IMR-90 (cell line): ENCODE measurements at regions not wholly inside any gene's neighbourhood (a gene's known extent, or its start where the extent isn't known, plus 50 kb on each side); places are given as distances from the start of the nearest gene placed in this dataset.

ENCODE experiments used
- ATAC-seq: fragments of 200-7000 bp; cut with Tn5 transposase; 2 replicates; pipeline ENCODE4 v1.9.1; 2020; ENCODE audit warnings: low read depth, mild to moderate bottlenecking, moderate library complexity
- BruUV-seq: library from RNA; stranded (reverse); fragments of 400-500 nt; replicated peaks from 2 replicates; lab custom pipeline; 2021; lab: Mats Ljungman, UMichigan
- CTCF ChIA-PET: fragments of 300-600 bp; formaldehyde crosslinking; extraction: SDS; loops from one replicate; lab custom pipeline; 2021; ENCODE audit warnings: antibody characterized with exemption; lab: Yijun Ruan, JAX
- POLR2A ChIA-PET: fragments of 300-600 bp; sonication (Branson Sonifier 250); formaldehyde crosslinking; loops from one replicate; lab custom pipeline; 2022; ENCODE audit warnings: antibody characterized with exemption; ENCODE audit not compliant: unreplicated experiment; lab: Charles Lee
- DNase-seq: peaks from one replicate; pipeline ENCODE4 v3.0.0; 2013
- H2AFZ ChIP-seq: replicated peaks from 2 replicates; pipeline ENCODE3; 2013; ENCODE audit warnings: low read length, mild to moderate bottlenecking; ENCODE audit not compliant: poor library complexity
- H2AK5ac ChIP-seq: 2 replicates; pipeline ENCODE4 v1.6.1; 2013; ENCODE audit warnings: low read depth, low read length, inconsistent platforms
- H2AK9ac ChIP-seq: replicated peaks from 2 replicates; pipeline ENCODE3; 2013; ENCODE audit warnings: mild to moderate bottlenecking, low read depth, low read length, moderate library complexity; ENCODE audit not compliant: poor library complexity
- H2BK120ac ChIP-seq: 2 replicates; pipeline ENCODE4 v1.6.1; 2013; ENCODE audit warnings: low read depth, low read length, inconsistent platforms
- H2BK15ac ChIP-seq: 3 replicates; pipeline ENCODE4 v1.6.1; 2013; ENCODE audit warnings: low read depth, low read length, inconsistent platforms
- H2BK20ac ChIP-seq: 2 replicates; pipeline ENCODE4 v1.6.1; 2013; ENCODE audit warnings: low read depth, mild to moderate bottlenecking, inconsistent platforms, low read length, moderate library complexity
- H2BK5ac ChIP-seq: 2 replicates; pipeline ENCODE4 v1.6.1; 2013; ENCODE audit warnings: mild to moderate bottlenecking, low read depth, low read length, inconsistent platforms; ENCODE audit not compliant: poor library complexity, severe bottlenecking
- H3K14ac ChIP-seq: replicated peaks from 2 replicates; pipeline ENCODE4 v1.6.1; 2013; ENCODE audit warnings: low read depth, low read length, inconsistent platforms
- H3K18ac ChIP-seq: 2 replicates; pipeline ENCODE4 v1.6.1; 2013; ENCODE audit warnings: low read depth, low read length, control low read depth
- H3K23ac ChIP-seq: 2 replicates; pipeline ENCODE4 v1.6.1; 2013; ENCODE audit warnings: low read depth, low read length, inconsistent platforms
- H3K27ac ChIP-seq: 2 replicates; pipeline ENCODE4 v1.5.1; 2013; ENCODE audit warnings: mild to moderate bottlenecking, control low read depth, low read length; ENCODE audit not compliant: insufficient read depth
- H3K27me3 ChIP-seq: 2 replicates; pipeline ENCODE4 v1.6.1; 2013; ENCODE audit warnings: low read length; ENCODE audit not compliant: control insufficient read depth, insufficient read depth
- H3K36me3 ChIP-seq: 2 replicates; pipeline ENCODE4 v1.6.1; 2013; ENCODE audit warnings: low read length, mixed read lengths; ENCODE audit not compliant: control insufficient read depth, insufficient read depth
- H3K4ac ChIP-seq: 2 replicates; pipeline ENCODE4 v1.6.1; 2013; ENCODE audit warnings: low read depth, low read length, inconsistent platforms
- H3K4me1 ChIP-seq: 2 replicates; pipeline ENCODE4 v1.6.1; 2013; ENCODE audit warnings: low read length, mixed read lengths; ENCODE audit not compliant: control insufficient read depth, insufficient read depth
- H3K4me2 ChIP-seq: 2 replicates; pipeline ENCODE4 v1.6.1; 2013; ENCODE audit warnings: low read depth, mild to moderate bottlenecking, control low read depth, low read length, moderate library complexity
- H3K4me3 ChIP-seq: 2 replicates; pipeline ENCODE4 v1.5.1; 2013; ENCODE audit warnings: low read depth, mild to moderate bottlenecking, control low read depth, low read length, moderate library complexity; ENCODE audit not compliant: insufficient read depth
- H3K56ac ChIP-seq: 2 replicates; pipeline ENCODE4 v1.6.1; 2013; ENCODE audit warnings: low read length, inconsistent platforms; ENCODE audit not compliant: insufficient read depth; ENCODE audit errors: extremely low read depth
- H3K79me1 ChIP-seq, 2 experiments: 2 replicates each; pipeline ENCODE4 v1.6.1; 2013; ENCODE audit warnings: low read length in 2 of 2, inconsistent platforms in 1 of 2, low read depth in 1 of 2
- H3K9ac ChIP-seq: 2 replicates; pipeline ENCODE4 v1.6.1; 2013; ENCODE audit warnings: low read depth, low read length, control low read depth
- H3K9me1 ChIP-seq: 2 replicates; pipeline ENCODE4 v1.6.1; 2013; ENCODE audit warnings: low read length, inconsistent platforms; ENCODE audit not compliant: insufficient read depth
- H3K9me3 ChIP-seq: 2 replicates; pipeline ENCODE4 v1.6.1; 2013; ENCODE audit warnings: low read length; ENCODE audit not compliant: control insufficient read depth, insufficient read depth
- H4K20me1 ChIP-seq: 2 replicates; pipeline ENCODE4 v1.6.1; 2013; ENCODE audit warnings: low read length, inconsistent platforms; ENCODE audit not compliant: insufficient read depth
- H4K5ac ChIP-seq: 2 replicates; pipeline ENCODE4 v1.6.1; 2013; ENCODE audit warnings: mild to moderate bottlenecking, low read depth, low read length, control low read depth
- H4K8ac ChIP-seq, 2 experiments: 2 replicates each; pipeline ENCODE4 v1.6.1; 2013; ENCODE audit warnings: low read depth in 2 of 2, low read length in 2 of 2, control low read depth in 1 of 2, inconsistent platforms in 1 of 2
- H4K91ac ChIP-seq: 2 replicates; pipeline ENCODE4 v1.6.1; 2013; ENCODE audit warnings: low read depth, low read length, inconsistent platforms; ENCODE audit not compliant: insufficient read depth
- CEBPB ChIP-seq: IDR thresholded peaks from 2 replicates; pipeline ENCODE4 v1.6.1; 2012; ENCODE audit warnings: low read depth, low read length, improper control_type of control experiment
- CHD1 ChIP-seq: IDR thresholded peaks from 2 replicates; pipeline ENCODE4 v1.6.1; 2012; ENCODE audit warnings: low read depth, low read length, improper control_type of control experiment
- FOS ChIP-seq: fragments of 150-350 bp; IDR thresholded peaks from 2 replicates; pipeline ENCODE4 v1.6.1; 2016; ENCODE audit warnings: low read depth, low read length
- MAFK ChIP-seq: IDR thresholded peaks from 2 replicates; pipeline ENCODE4 v1.6.1; 2012; ENCODE audit warnings: low read depth, low read length, improper control_type of control experiment
- MAZ ChIP-seq: IDR thresholded peaks from 2 replicates; pipeline ENCODE4 v1.6.1; 2012; ENCODE audit warnings: low read depth, mild to moderate bottlenecking, low read length, improper control_type of control experiment, moderate library complexity, borderline replicate concordance
- MXI1 ChIP-seq: IDR thresholded peaks from 2 replicates; pipeline ENCODE4 v1.6.1; 2012; ENCODE audit warnings: low read depth, mild to moderate bottlenecking, low read length, moderate library complexity, borderline replicate concordance
- NFE2L2 ChIP-seq: fragments of 150-350 bp; IDR thresholded peaks from 2 replicates; pipeline ENCODE4 v1.6.1; 2016; ENCODE audit warnings: low read depth, mild to moderate bottlenecking, low read length
- POLR2A ChIP-seq: IDR thresholded peaks from 2 replicates; pipeline ENCODE4 v1.6.1; 2012; ENCODE audit warnings: mild to moderate bottlenecking, low read depth, low read length
- RAD21 ChIP-seq: IDR thresholded peaks from 2 replicates; pipeline ENCODE4 v1.6.1; 2012; ENCODE audit warnings: low read length, improper control_type of control experiment
- RCOR1 ChIP-seq: IDR thresholded peaks from 2 replicates; pipeline ENCODE4 v1.6.1; 2012; ENCODE audit warnings: mild to moderate bottlenecking, low read length, improper control_type of control experiment; ENCODE audit not compliant: insufficient replicate concordance
- RFX5 ChIP-seq: IDR thresholded peaks from 2 replicates; pipeline ENCODE4 v1.8.0; 2012; ENCODE audit warnings: low read depth, mild to moderate bottlenecking, low read length, moderate library complexity
- SMC3 ChIP-seq: fragments of 150-350 bp; IDR thresholded peaks from 2 replicates; pipeline ENCODE4 v1.6.1; 2016; ENCODE audit warnings: low read depth, mild to moderate bottlenecking, antibody characterized with exemption, low read length, moderate library complexity
- WGBS, 2 experiments: methylation state at CpG; one replicate each; pipeline versions ENCODE4 v1.1.5 to v1.1.7; 2013; ENCODE audit warnings: missing lambda C conversion rate in 2 of 2; ENCODE audit not compliant: insufficient read length in 1 of 2; ENCODE audit errors: extremely low coverage in 2 of 2; 5-methylcytosine and 5-hydroxymethylcytosine counted together
- dilution Hi-C: fragments of 300-500 bp; cut with HindIII; formaldehyde crosslinking; loops from one replicate; pipeline ENCODE4 v1.14.3; 2018; ENCODE audit warnings: low sequenced_read_pairs; ENCODE audit not compliant: unreplicated experiment
- in situ Hi-C: fragments of 300-500 bp; cut with MboI; formaldehyde crosslinking; loops from 3 replicates; pipeline ENCODE4 v1.14.3; 2019; ENCODE audit warnings: low sequenced_read_pairs, inconsistent platforms, mixed read lengths
- intact Hi-C: fragments of 100-400 bp; cut with micrococcal nuclease; formaldehyde crosslinking; loops from 2 replicates; pipeline ENCODE4 v1.10.0; 2022
- TF ChIP-seq, protein P1 (sequence below): fragments of 150-350 bp; IDR thresholded peaks from 2 replicates; pipeline ENCODE4 v1.6.1; 2016; ENCODE audit warnings: low read depth, mild to moderate bottlenecking, low read length, moderate library complexity, borderline replicate concordance
- TF ChIP-seq, protein P2 (sequence below): conservative IDR thresholded peaks from 2 replicates; pipeline ENCODE4 v1.5.1; 2012; ENCODE audit warnings: mild to moderate bottlenecking, low read depth, low read length, improper control_type of control experiment

DNA sequence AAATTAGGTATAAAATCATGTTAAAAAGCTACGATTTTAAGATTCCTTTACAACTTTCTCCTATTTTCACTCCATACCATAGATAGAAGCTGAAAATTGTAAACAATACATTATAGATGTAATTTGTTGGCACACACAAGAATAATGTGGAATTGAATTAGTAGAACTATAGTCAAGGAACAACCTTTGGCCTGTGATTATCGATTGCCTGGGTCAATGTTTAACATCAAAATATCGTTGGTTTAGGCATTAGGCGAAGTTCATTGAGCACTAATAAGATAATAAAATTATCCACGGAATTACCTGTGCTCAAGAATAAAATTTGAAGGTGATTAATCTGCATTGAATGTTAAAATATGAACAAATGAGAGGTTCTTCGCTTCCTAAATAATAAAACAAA lies 455.1 kb upstream of the ZP4 start:
- H4K5ac ChIP-seq = no peak overlapping the region
- H3K27ac ChIP-seq = no peak overlapping the region
- H3K4me2 ChIP-seq = no peak overlapping the region
- dilution Hi-C loops = no loop called here
- no TSS peak for BruUV-seq
- no peak overlapping the region for H4K8ac ChIP-seq
- no peak overlapping the region for H2AFZ ChIP-seq
- H3K23ac ChIP-seq = no peak overlapping the region
- CTCF ChIA-PET = no interaction called here
- no peak overlapping the region for H2AK5ac ChIP-seq
- no peak overlapping the region for H2BK5ac ChIP-seq
- H2AK9ac ChIP-seq = no peak overlapping the region
- DNase-seq = no peak
- H3K14ac ChIP-seq = no peak overlapping the region
- H3K9me3 ChIP-seq = peaks cover 1% of the 10 kb centered on the region; the same call in 1 of the 2 replicates
- no peak overlapping the region for H3K18ac ChIP-seq
- H3K56ac ChIP-seq = no peak overlapping the region
- H3K4ac ChIP-seq = no peak overlapping the region
- in situ Hi-C loops = no loop called here
- no peaks in the 10 kb centered on the region for H4K20me1 ChIP-seq
- no peaks in the 10 kb centered on the region for H3K79me1 ChIP-seq
- H4K91ac ChIP-seq = no peak overlapping the region
- H3K36me3 ChIP-seq = no peaks in the 10 kb centered on the region
- H3K4me1 ChIP-seq = no peaks in the 10 kb centered on the region
- no peaks in the 10 kb centered on the region for H3K9me1 ChIP-seq
- intact Hi-C loops = no loop called here
- POLR2A ChIA-PET = no interaction called here
- no CpG with 5 or more reads among the region's 6 CpGs for WGBS, 2 experiments
- H3K9ac ChIP-seq = no peak overlapping the region
- ATAC-seq = no peak
- H2BK120ac ChIP-seq = no peak overlapping the region
- H2BK15ac ChIP-seq = no peak overlapping the region
- H3K4me3 ChIP-seq = no peak overlapping the region
- TF ChIP-seq RAD21 (no peak), NFE2L2 (no peak), SMC3 (no peak), FOS (no peak), CHD1 (no peak), RFX5 (no peak), POLR2A (no peak), RCOR1 (no peak), CEBPB (no peak), MAZ (no peak), MAFK (no peak), MXI1 (no peak)
- TF ChIP-seq, protein P1, sequence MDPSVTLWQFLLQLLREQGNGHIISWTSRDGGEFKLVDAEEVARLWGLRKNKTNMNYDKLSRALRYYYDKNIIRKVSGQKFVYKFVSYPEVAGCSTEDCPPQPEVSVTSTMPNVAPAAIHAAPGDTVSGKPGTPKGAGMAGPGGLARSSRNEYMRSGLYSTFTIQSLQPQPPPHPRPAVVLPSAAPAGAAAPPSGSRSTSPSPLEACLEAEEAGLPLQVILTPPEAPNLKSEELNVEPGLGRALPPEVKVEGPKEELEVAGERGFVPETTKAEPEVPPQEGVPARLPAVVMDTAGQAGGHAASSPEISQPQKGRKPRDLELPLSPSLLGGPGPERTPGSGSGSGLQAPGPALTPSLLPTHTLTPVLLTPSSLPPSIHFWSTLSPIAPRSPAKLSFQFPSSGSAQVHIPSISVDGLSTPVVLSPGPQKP = no peak
- TF ChIP-seq, protein P2, sequence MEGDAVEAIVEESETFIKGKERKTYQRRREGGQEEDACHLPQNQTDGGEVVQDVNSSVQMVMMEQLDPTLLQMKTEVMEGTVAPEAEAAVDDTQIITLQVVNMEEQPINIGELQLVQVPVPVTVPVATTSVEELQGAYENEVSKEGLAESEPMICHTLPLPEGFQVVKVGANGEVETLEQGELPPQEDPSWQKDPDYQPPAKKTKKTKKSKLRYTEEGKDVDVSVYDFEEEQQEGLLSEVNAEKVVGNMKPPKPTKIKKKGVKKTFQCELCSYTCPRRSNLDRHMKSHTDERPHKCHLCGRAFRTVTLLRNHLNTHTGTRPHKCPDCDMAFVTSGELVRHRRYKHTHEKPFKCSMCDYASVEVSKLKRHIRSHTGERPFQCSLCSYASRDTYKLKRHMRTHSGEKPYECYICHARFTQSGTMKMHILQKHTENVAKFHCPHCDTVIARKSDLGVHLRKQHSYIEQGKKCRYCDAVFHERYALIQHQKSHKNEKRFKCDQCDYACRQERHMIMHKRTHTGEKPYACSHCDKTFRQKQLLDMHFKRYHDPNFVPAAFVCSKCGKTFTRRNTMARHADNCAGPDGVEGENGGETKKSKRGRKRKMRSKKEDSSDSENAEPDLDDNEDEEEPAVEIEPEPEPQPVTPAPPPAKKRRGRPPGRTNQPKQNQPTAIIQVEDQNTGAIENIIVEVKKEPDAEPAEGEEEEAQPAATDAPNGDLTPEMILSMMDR = no peak
- no peaks in the 10 kb centered on the region for H3K27me3 ChIP-seq
- H2BK20ac ChIP-seq = no peak overlapping the region
